Activated gamma-delta T cell treated with Interleukin-2 at 50 U/mL for 16 hours (primary cell): ENCODE measurements at regions not wholly inside any gene's neighbourhood (a gene's known extent, or its start where the extent isn't known, plus 50 kb on each side); places are given as distances from the start of the nearest gene placed in this dataset.
"Not testable (repeated sequence)": the region's sequence is repeated elsewhere in the genome, so short reads cannot be mapped to it uniquely, and the experiment has no call there.

Source experiments
- DNase-seq: peaks from one replicate; pipeline ENCODE4 v3.0.0-alpha.2; 2020

GRCh38 chr1:166507347-166507746 is 331.9 kb upstream of the POGK start:
- no peak for DNase-seq

- DNase-seq: no peak
These were observed 327.5 kb upstream of the POGK start for GRCh38 chr1:166511761-166512160.

- no peak for DNase-seq
These were observed 325.2 kb upstream of the POGK start for GRCh38 chr1:166514067-166514466.

GRCh38 chr1:166527752-166528151 is 311.5 kb upstream of the POGK start:
- DNase-seq: no peak

GRCh38 chr1:166538646-166539045 is 300.6 kb upstream of the POGK start:
- no peak for DNase-seq

GRCh38 chr1:166544036-166544435 is 295.2 kb upstream of the POGK start:
- DNase-seq: no peak

GRCh38 chr1:166544561-166544960 is 294.7 kb upstream of the POGK start:
- DNase-seq: no peak

- no peak for DNase-seq
These were observed 286.6 kb upstream of the POGK start for GRCh38 chr1:166552706-166553105.

- DNase-seq: no peak
These were observed 268.3 kb upstream of the POGK start for GRCh38 chr1:166570954-166571353.

GRCh38 chr1:166573199-166573598 is 266.1 kb upstream of the POGK start:
- DNase-seq: no peak

- DNase-seq: no peak
These were observed 259.4 kb upstream of the POGK start for GRCh38 chr1:166579557-166580501.

- DNase-seq: no peak
These were observed 250.5 kb upstream of the POGK start for GRCh38 chr1:166588741-166589140.

- DNase-seq: no peak
These were observed 249.1 kb upstream of the POGK start for GRCh38 chr1:166590161-166590560.

- no peak for DNase-seq
These were observed 244.6 kb upstream of the POGK start for GRCh38 chr1:166594646-166595045.

- no peak for DNase-seq
These were observed 241.8 kb upstream of the POGK start for GRCh38 chr1:166597516-166597915.

- no peak for DNase-seq
These were observed 238.7 kb upstream of the POGK start for GRCh38 chr1:166600574-166600973.

GRCh38 chr1:166601650-166602278 is 237.5 kb upstream of the POGK start:
- DNase-seq: no peak

- DNase-seq: not testable (repeated sequence)
These were observed 236.5 kb upstream of the POGK start for GRCh38 chr1:166602801-166603200.

GRCh38 chr1:166603296-166603695 is 236.0 kb upstream of the POGK start:
- DNase-seq: no peak

- DNase-seq: no peak
These were observed 234.1 kb upstream of the POGK start for GRCh38 chr1:166605137-166605536.

- no peak for DNase-seq
These were observed 226.4 kb upstream of the POGK start for GRCh38 chr1:166612886-166613285.

- DNase-seq: no peak
These were observed 223.1 kb upstream of the POGK start for GRCh38 chr1:166616206-166616605.

GRCh38 chr1:166626711-166627110 is 212.6 kb upstream of the POGK start:
- DNase-seq: no peak

- DNase-seq: no peak
These were observed 211.7 kb upstream of the POGK start for GRCh38 chr1:166627558-166627957.
